ENCODE measurements at regions not wholly inside any gene's neighbourhood (a gene's known extent, or its start where the extent isn't known, plus 50 kb on each side); places are given as distances from the start of the nearest gene placed in this dataset.
"Not testable (repeated sequence)": the region's sequence is repeated elsewhere in the genome, so short reads cannot be mapped to it uniquely, and the experiment has no call there.

GRCh38 chr22:34620832-34621231 is 445.1 kb upstream of the ISX start:
- H3K27me3 ChIP-seq (ENCODE audit: control insufficient read depth in 2 of 2, insufficient read depth in 1 of 2, low read length in 1 of 2), result no peaks in the 10 kb centered on the region
- H3K4me1 ChIP-seq (ENCODE audit: control insufficient read depth in 2 of 2, insufficient read depth in 2 of 2, low read length in 2 of 2), result no peaks in the 10 kb centered on the region
- 86% methylated on average over 8 of the region's 8 CpGs for WGBS
- H3K27ac ChIP-seq (ENCODE audit: low read depth in 1 of 2, low read length in 1 of 2), result no peak overlapping the region
- peaks cover 0 to 4% of the 10 kb centered on the region in 2 donors for H3K9me3 ChIP-seq (ENCODE audit: control insufficient read depth in 2 of 2, insufficient read depth in 1 of 2, low read length in 1 of 2)
- H3K36me3 ChIP-seq (ENCODE audit: control insufficient read depth in 2 of 2, insufficient read depth in 2 of 2, low read length in 1 of 2), result no peaks in the 10 kb centered on the region
- DNase-seq (ENCODE audit: low read depth in 6 of 9, low spot score in 9 of 9), result no peak
- H3K4me3 ChIP-seq (ENCODE audit: low read length in 2 of 2), result no peak overlapping the region

- Histone ChIP-seq H3K27me3 (ENCODE audit: control insufficient read depth in 2 of 2, insufficient read depth in 1 of 2, low read length in 1 of 2) (no peaks in the 10 kb centered on the region), H3K27ac (ENCODE audit: low read depth in 1 of 2, low read length in 1 of 2) (no peak overlapping the region), H3K36me3 (ENCODE audit: control insufficient read depth in 2 of 2, insufficient read depth in 2 of 2, low read length in 1 of 2) (no peaks in the 10 kb centered on the region), H3K9me3 (ENCODE audit: control insufficient read depth in 2 of 2, insufficient read depth in 1 of 2, low read length in 1 of 2) (peaks cover 0 to 4% of the 10 kb centered on the region in 2 donors), H3K4me1 (ENCODE audit: control insufficient read depth in 2 of 2, insufficient read depth in 2 of 2, low read length in 2 of 2) (no peaks in the 10 kb centered on the region), H3K4me3 (ENCODE audit: low read length in 2 of 2) (no peak overlapping the region)
- WGBS, result 93% methylated on average over 4 of the region's 4 CpGs
- DNase-seq (ENCODE audit: low read depth in 6 of 9, low spot score in 9 of 9), result no peak
These were observed 443.4 kb upstream of the ISX start for GRCh38 chr22:34622602-34623001.

DNA sequence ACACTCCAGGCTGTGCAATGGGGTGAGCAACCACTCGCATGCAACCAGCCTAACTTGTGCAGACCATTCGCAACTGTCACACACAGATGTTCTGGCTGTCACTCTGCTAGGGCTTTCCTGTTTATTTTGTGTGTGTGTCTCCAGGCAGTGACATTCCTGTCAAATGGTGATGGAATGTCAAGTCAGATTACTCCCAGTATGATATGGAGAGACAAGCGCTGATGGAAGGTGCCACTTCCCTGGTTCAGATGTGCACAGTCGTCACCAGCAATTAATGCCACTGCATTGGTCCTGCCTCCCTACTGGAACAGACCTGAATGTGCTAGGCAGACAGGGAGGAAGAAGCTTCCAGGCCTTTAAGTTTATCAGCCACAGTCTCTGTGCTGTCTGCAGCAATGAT is 442.4 kb upstream of the ISX start:
- peaks cover 0 to 4% of the 10 kb centered on the region in 2 donors for H3K9me3 ChIP-seq (ENCODE audit: control insufficient read depth in 2 of 2, insufficient read depth in 1 of 2, low read length in 1 of 2)
- H3K4me1 ChIP-seq (ENCODE audit: control insufficient read depth in 2 of 2, insufficient read depth in 2 of 2, low read length in 2 of 2), result no peaks in the 10 kb centered on the region
- H3K27ac ChIP-seq (ENCODE audit: low read depth in 1 of 2, low read length in 1 of 2), result no peak overlapping the region
- no peaks in the 10 kb centered on the region for H3K36me3 ChIP-seq (ENCODE audit: control insufficient read depth in 2 of 2, insufficient read depth in 2 of 2, low read length in 1 of 2)
- 90% methylated on average over 4 of the region's 4 CpGs for WGBS
- no peak for DNase-seq (ENCODE audit: low read depth in 6 of 9, low spot score in 9 of 9)
- no peaks in the 10 kb centered on the region for H3K27me3 ChIP-seq (ENCODE audit: control insufficient read depth in 2 of 2, insufficient read depth in 1 of 2, low read length in 1 of 2)
- no peak overlapping the region for H3K4me3 ChIP-seq (ENCODE audit: low read length in 2 of 2)

- not testable (repeated sequence) for H3K4me1 ChIP-seq (ENCODE audit: control insufficient read depth in 2 of 2, insufficient read depth in 2 of 2, low read length in 2 of 2); H3K9me3 ChIP-seq (ENCODE audit: control insufficient read depth in 2 of 2, insufficient read depth in 1 of 2, low read length in 1 of 2); H3K36me3 ChIP-seq (ENCODE audit: control insufficient read depth in 2 of 2, insufficient read depth in 2 of 2, low read length in 1 of 2); DNase-seq (ENCODE audit: low read depth in 6 of 9, low spot score in 9 of 9); H3K27ac ChIP-seq (ENCODE audit: low read depth in 1 of 2, low read length in 1 of 2); H3K4me3 ChIP-seq (ENCODE audit: low read length in 2 of 2); H3K27me3 ChIP-seq (ENCODE audit: control insufficient read depth in 2 of 2, insufficient read depth in 1 of 2, low read length in 1 of 2)
- 90% methylated on average over 23 of the region's 30 CpGs for WGBS
These were observed 440.1 kb upstream of the ISX start for GRCh38 chr22:34625892-34626291.

DNA sequence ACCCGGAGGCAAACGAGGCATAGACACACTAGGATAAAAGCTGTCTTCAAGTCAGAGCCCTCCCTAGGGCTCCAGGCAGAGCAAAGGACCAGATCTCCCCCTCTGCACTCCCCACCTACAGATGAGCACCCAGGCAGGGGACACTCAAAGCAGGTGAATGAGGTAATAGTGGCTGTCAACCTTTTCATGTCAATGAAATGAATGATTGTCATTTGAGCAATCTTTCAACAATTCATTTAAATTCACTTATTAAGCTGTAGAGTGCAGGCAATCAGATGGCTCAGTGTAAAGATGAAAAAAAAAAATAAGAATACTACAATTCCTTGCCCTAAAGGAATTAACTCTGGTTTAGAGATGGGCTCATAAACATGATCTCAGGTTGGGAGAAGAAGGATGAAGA is 427.8 kb upstream of the ISX start:
- Histone ChIP-seq H3K4me3 (ENCODE audit: low read length in 2 of 2) (no peak overlapping the region), H3K36me3 (ENCODE audit: control insufficient read depth in 2 of 2, insufficient read depth in 2 of 2, low read length in 1 of 2) (no peaks in the 10 kb centered on the region), H3K4me1 (ENCODE audit: control insufficient read depth in 2 of 2, insufficient read depth in 2 of 2, low read length in 2 of 2) (no peaks in the 10 kb centered on the region), H3K9me3 (ENCODE audit: control insufficient read depth in 2 of 2, insufficient read depth in 1 of 2, low read length in 1 of 2) (no peaks in the 10 kb centered on the region), H3K27ac (ENCODE audit: low read depth in 1 of 2, low read length in 1 of 2) (no peak overlapping the region), H3K27me3 (ENCODE audit: control insufficient read depth in 2 of 2, insufficient read depth in 1 of 2, low read length in 1 of 2) (no peaks in the 10 kb centered on the region)
- no peak for DNase-seq (ENCODE audit: low read depth in 6 of 9, low spot score in 9 of 9)
- 31% methylated on average over 2 of the region's 2 CpGs for WGBS

DNA sequence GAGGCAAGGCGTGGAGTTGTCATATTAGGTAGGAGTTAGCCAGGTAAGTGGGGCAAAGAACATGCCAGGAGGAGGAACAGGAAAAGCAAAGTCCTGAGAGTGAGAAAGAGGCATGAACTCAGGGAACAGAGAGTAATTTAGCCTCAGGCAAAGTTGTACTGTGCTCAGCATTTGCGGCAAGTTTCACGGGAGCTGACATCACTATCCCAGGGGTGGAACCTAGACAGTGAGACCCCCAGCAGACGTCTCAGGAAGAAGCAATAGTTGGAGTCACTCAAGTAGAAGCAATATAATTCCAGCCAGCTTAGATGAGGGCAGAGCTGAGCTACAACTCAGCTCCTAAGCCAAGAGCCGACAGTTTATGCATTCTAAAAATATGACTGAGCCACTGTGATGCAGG is 426.0 kb upstream of the ISX start:
- Histone ChIP-seq H3K4me3 (ENCODE audit: low read length in 2 of 2) (no peak overlapping the region), H3K9me3 (ENCODE audit: control insufficient read depth in 2 of 2, insufficient read depth in 1 of 2, low read length in 1 of 2) (no peaks in the 10 kb centered on the region), H3K36me3 (ENCODE audit: control insufficient read depth in 2 of 2, insufficient read depth in 2 of 2, low read length in 1 of 2) (no peaks in the 10 kb centered on the region), H3K27ac (ENCODE audit: low read depth in 1 of 2, low read length in 1 of 2) (no peak overlapping the region), H3K4me1 (ENCODE audit: control insufficient read depth in 2 of 2, insufficient read depth in 2 of 2, low read length in 2 of 2) (no peaks in the 10 kb centered on the region), H3K27me3 (ENCODE audit: control insufficient read depth in 2 of 2, insufficient read depth in 1 of 2, low read length in 1 of 2) (no peaks in the 10 kb centered on the region)
- DNase-seq (ENCODE audit: low read depth in 6 of 9, low spot score in 9 of 9), result no peak
- 89% methylated on average over 5 of the region's 5 CpGs for WGBS

DNA sequence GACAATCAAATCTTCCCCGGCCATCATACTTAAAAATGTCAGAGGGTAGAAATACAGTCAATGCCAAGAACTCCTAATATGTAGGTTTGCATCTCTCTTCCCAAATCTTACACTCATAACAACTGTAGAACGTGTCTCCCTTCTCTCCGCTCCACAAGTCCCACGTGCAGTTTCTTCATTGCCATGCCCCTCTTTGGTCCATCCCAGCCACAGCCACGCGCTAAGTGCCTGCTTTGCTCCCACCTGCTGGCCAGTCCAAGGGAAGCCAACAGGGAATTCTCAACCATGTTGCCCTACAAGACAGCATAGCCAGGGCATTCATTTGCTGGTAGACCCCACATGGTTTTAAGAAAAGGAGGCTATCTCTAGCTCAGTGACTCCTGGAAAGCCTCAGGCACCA is 420.6 kb upstream of the ISX start:
- WGBS, result 72% methylated on average over 6 of the region's 6 CpGs
- Histone ChIP-seq H3K27me3 (ENCODE audit: control insufficient read depth in 2 of 2, insufficient read depth in 1 of 2, low read length in 1 of 2) (no peaks in the 10 kb centered on the region), H3K4me3 (ENCODE audit: low read length in 2 of 2) (no peak overlapping the region), H3K9me3 (ENCODE audit: control insufficient read depth in 2 of 2, insufficient read depth in 1 of 2, low read length in 1 of 2) (no peaks in the 10 kb centered on the region), H3K36me3 (ENCODE audit: control insufficient read depth in 2 of 2, insufficient read depth in 2 of 2, low read length in 1 of 2) (no peaks in the 10 kb centered on the region), H3K27ac (ENCODE audit: low read depth in 1 of 2, low read length in 1 of 2) (no peak overlapping the region), H3K4me1 (ENCODE audit: control insufficient read depth in 2 of 2, insufficient read depth in 2 of 2, low read length in 2 of 2) (no peaks in the 10 kb centered on the region)
- no peak for DNase-seq (ENCODE audit: low read depth in 6 of 9, low spot score in 9 of 9)

DNA sequence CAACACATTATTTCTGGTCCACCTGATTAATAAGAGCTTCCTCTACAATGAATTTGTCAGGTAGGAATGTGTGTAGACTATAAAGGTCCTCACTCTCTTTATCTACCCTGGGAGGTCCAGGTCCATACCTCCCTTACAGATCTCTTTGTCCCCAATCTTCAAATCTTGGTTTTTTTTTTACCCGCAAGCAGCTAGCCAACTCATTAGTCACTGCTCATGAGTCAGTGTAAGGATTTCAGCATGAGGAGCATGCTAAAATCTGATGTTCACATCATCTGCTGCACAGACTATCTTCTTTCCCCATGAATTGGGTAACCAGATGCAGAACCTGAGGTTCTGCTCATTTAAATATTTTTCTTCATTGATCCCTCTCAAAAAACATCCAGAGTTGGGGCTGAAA is 397.0 kb upstream of the ISX start:
- H3K4me1 ChIP-seq (ENCODE audit: control insufficient read depth in 2 of 2, insufficient read depth in 2 of 2, low read length in 2 of 2), result no peaks in the 10 kb centered on the region
- no peaks in the 10 kb centered on the region for H3K27me3 ChIP-seq (ENCODE audit: control insufficient read depth in 2 of 2, insufficient read depth in 1 of 2, low read length in 1 of 2)
- no peak for DNase-seq (ENCODE audit: low read depth in 6 of 9, low spot score in 9 of 9)
- no peaks in the 10 kb centered on the region for H3K36me3 ChIP-seq (ENCODE audit: control insufficient read depth in 2 of 2, insufficient read depth in 2 of 2, low read length in 1 of 2)
- 96% methylated on average over 1 of the region's 1 CpG for WGBS
- no peak overlapping the region for H3K27ac ChIP-seq (ENCODE audit: low read depth in 1 of 2, low read length in 1 of 2)
- no peaks in the 10 kb centered on the region for H3K9me3 ChIP-seq (ENCODE audit: control insufficient read depth in 2 of 2, insufficient read depth in 1 of 2, low read length in 1 of 2)
- H3K4me3 ChIP-seq (ENCODE audit: low read length in 2 of 2), result no peak overlapping the region

DNA sequence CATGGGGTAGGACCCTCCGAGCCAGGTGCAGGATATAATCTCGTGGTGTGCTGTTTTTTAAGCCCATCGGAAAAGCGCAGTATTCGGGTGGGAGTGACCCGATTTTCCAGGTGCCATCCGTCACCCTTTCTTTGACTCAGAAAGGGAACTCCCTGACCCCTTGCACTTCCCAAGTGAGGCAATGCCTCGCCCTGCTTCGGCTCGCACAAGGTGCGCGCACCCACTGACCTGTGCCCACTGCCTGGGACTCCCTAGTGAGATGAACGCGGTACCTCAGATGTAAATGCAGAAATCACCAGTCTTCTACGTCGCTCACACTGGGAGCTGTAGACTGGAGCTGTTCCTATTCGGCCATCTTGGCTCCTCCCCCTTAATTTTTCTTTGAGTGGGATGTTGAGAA is 382.9 kb upstream of the ISX start:
- H3K36me3 ChIP-seq (ENCODE audit: control insufficient read depth in 2 of 2, insufficient read depth in 2 of 2, low read length in 1 of 2); H3K27ac ChIP-seq (ENCODE audit: low read depth in 1 of 2, low read length in 1 of 2); H3K27me3 ChIP-seq (ENCODE audit: control insufficient read depth in 2 of 2, insufficient read depth in 1 of 2, low read length in 1 of 2); H3K9me3 ChIP-seq (ENCODE audit: control insufficient read depth in 2 of 2, insufficient read depth in 1 of 2, low read length in 1 of 2); H3K4me3 ChIP-seq (ENCODE audit: low read length in 2 of 2); DNase-seq (ENCODE audit: low read depth in 6 of 9, low spot score in 9 of 9); H3K4me1 ChIP-seq (ENCODE audit: control insufficient read depth in 2 of 2, insufficient read depth in 2 of 2, low read length in 2 of 2): not testable (repeated sequence)
- 94% methylated on average over 17 of the region's 17 CpGs for WGBS

DNA sequence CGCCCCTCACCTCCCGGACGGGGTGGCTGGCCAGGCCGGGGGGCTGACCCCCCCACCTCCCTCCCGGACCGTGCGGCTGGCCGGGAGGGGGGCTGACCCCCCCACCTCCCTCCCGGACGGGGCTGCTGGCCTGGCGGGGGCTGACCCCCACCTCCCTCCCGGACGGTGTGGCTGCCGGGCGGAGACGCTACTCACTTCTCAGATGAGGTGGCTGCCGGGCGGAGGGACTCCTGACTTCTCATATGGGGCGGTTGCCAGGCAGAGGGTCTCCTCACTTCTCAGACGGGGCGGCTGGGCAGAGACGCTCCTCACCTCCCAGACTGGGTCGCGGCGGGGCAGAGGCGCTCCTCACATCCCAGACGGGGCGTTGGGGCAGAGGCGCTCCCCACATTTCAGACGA is 381.7 kb upstream of the ISX start:
- not testable (repeated sequence) for DNase-seq (ENCODE audit: low read depth in 6 of 9, low spot score in 9 of 9)

More for the DNA sequence above, 381.7 kb upstream of the ISX start:
- H3K36me3 ChIP-seq (ENCODE audit: control insufficient read depth in 2 of 2, insufficient read depth in 2 of 2, low read length in 1 of 2); H3K4me3 ChIP-seq (ENCODE audit: low read length in 2 of 2); H3K4me1 ChIP-seq (ENCODE audit: control insufficient read depth in 2 of 2, insufficient read depth in 2 of 2, low read length in 2 of 2); H3K9me3 ChIP-seq (ENCODE audit: control insufficient read depth in 2 of 2, insufficient read depth in 1 of 2, low read length in 1 of 2); H3K27ac ChIP-seq (ENCODE audit: low read depth in 1 of 2, low read length in 1 of 2); H3K27me3 ChIP-seq (ENCODE audit: control insufficient read depth in 2 of 2, insufficient read depth in 1 of 2, low read length in 1 of 2): not testable (repeated sequence)
- WGBS, result 95% methylated on average over 29 of the region's 30 CpGs

All from thymus (tissue), 11 donors.